GM08714 (cell line): ENCODE measurements at regions not wholly inside any gene's neighbourhood (a gene's known extent, or its start where the extent isn't known, plus 50 kb on each side); places are given as distances from the start of the nearest gene placed in this dataset.

Source experiments
- H3K4me3 ChIP-seq: fragments of 200-500 bp; sonication (Bioruptor generic); 2 replicates; pipeline ENCODE4 v1.5.1; 2014; ENCODE audit warnings: mild to moderate bottlenecking, low read length, inconsistent platforms
- ZNF274 ChIP-seq: IDR thresholded peaks from 2 replicates; pipeline ENCODE4 v1.6.1; 2012; ENCODE audit warnings: mild to moderate bottlenecking, low read depth, low read length

- no peak for TF ChIP-seq ZNF274
- no peak overlapping the region for H3K4me3 ChIP-seq
Observed at GRCh38 chr5:158164296-158165047, 305.5 kb upstream of the CLINT1 start.

DNA sequence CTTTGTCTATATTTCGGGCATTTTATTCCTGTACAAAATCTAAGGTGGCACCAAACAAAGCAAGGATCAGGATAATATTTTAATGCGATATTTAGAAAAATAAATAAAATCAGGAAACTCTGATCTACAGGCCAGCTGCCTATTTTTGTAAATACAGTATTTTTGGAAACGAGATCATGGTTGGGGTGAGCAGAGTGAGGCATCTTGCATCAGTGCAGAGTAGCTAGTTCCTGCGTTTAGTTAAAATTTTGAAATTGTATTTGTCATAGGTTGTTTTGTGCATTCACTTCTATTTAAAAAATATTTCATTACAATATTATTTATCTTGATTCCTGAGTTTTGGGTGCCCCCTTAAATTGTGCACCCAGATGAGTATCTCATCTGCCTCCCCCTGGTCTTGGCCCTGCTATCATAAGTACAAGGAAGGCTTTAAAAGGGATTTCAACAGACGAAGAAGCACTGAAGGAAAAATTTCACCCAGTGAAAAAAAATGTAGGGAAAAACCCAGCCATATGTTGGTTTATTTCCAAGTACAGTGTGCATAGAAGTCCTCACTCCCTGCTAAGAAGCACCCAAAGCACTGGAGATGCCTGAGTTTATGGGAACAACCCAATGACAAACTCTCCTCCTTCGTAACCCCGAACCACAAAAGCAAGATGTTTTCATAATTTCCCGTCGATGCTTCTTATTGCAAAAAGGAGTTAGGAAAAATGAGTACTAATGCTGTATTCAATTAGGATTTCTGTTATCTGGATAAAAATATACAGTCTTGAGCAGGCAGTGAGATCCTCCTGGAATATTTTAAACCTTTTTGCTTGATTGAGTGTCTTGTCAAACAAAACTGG, 304.7 kb upstream of the CLINT1 start:
- no peak for TF ChIP-seq ZNF274
- H3K4me3 ChIP-seq = no peak overlapping the region

GRCh38 chr5:158162479-158163034, 303.6 kb upstream of the CLINT1 start:
- TF ChIP-seq ZNF274 = no peak
- H3K4me3 ChIP-seq = no peak overlapping the region

- TF ChIP-seq ZNF274 = no peak
- no peak overlapping the region for H3K4me3 ChIP-seq
Observed at GRCh38 chr5:158162026-158162425, 303.1 kb upstream of the CLINT1 start.

- no peak overlapping the region for H3K4me3 ChIP-seq
- no peak for TF ChIP-seq ZNF274
Observed at GRCh38 chr5:158159621-158160020, 300.7 kb upstream of the CLINT1 start.

GRCh38 chr5:158155811-158156505, 297.0 kb upstream of the CLINT1 start:
- no peak for TF ChIP-seq ZNF274
- no peak overlapping the region for H3K4me3 ChIP-seq

- no peak for TF ChIP-seq ZNF274
Observed at GRCh38 chr5:158155067-158155466, 296.1 kb upstream of the CLINT1 start.

GRCh38 chr5:158154226-158155005, 295.5 kb upstream of the CLINT1 start:
- H3K4me3 ChIP-seq = no peak overlapping the region
- no peak for TF ChIP-seq ZNF274

More at GRCh38 chr5:158155067-158155466, 296.1 kb upstream of the CLINT1 start:
- H3K4me3 ChIP-seq = no peak overlapping the region

DNA sequence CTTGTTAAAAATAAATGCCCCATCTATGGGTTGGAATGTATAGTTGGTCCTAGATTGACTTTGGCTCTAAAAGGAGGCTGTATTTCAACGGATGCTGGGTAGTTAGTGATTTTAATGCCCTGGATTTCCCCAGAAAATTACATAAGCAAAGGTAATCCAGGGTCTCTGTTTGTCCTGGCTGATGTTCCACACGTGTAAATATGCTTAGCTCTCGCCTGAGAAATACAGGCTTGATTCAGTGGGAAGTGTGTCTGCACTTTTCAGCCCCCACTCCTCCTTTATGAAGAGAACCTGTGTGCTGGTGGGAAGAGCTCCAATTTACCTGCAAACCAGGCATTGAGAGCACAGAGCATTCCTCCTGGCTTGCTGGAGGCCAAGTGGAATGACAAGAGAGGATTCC, 294.6 kb upstream of the CLINT1 start:
- TF ChIP-seq ZNF274 = no peak
- no peak overlapping the region for H3K4me3 ChIP-seq

DNA sequence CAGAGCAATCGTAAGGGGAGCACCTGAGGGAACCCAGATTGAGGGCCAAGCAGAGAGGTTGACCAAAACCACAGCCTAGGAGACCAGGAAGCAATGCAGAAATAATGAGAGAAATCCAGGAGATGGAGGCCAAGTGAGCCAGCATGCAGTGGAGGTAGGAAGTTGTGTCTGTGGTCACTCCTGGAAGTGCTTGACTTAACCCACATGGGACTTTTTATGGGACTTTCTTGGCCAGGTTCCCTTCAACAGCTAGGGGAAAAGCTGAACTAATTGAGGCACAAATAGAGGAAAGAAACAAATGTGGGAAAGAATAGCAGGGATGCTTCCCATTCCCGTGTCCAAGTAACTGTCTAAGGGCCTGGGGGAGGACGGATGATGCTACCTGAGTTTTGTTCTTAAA, 293.2 kb upstream of the CLINT1 start:
- H3K4me3 ChIP-seq = no peak overlapping the region
- TF ChIP-seq ZNF274 = no peak

GRCh38 chr5:158147227-158147626, 288.3 kb upstream of the CLINT1 start:
- H3K4me3 ChIP-seq = no peak overlapping the region
- TF ChIP-seq ZNF274 = no peak

- no peak overlapping the region for H3K4me3 ChIP-seq
- no peak for TF ChIP-seq ZNF274
Observed at GRCh38 chr5:158145827-158146226, 286.9 kb upstream of the CLINT1 start.

DNA sequence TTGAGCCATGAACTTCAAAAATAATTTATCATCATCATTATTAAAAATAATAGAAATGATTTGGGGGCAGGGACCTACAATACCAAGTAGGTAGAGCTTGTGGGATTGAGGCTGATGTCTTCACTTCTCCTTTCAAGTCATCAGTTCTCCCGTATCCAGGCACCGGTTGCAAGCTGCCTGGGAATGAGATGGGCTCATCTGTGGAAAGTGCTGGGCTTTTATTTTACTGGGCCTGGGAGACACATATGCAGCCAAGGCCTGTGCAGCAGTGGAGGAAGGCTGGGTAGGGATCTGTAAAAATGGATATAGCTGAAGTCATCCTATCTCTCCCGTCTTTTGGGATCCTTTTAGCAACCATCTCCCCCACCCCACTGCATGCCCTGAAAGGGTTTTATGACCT, 284.1 kb upstream of the CLINT1 start:
- no peak overlapping the region for H3K4me3 ChIP-seq
- TF ChIP-seq ZNF274 = no peak
